HuH-7.5 (cell line): ENCODE measurements at regions not wholly inside any gene's neighbourhood (a gene's known extent, or its start where the extent isn't known, plus 50 kb on each side); places are given as distances from the start of the nearest gene placed in this dataset.
A peak's percentile ranks its signal among the peaks of the same experiment; 100 is the strongest.
"Not testable (repeated sequence)": the region's sequence is repeated elsewhere in the genome, so short reads cannot be mapped to it uniquely, and the experiment has no call there.

Experiments
- DNase-seq: peaks from one replicate; pipeline ENCODE4 v3.0.0; 2011; ENCODE audit warnings: low spot score

DNA sequence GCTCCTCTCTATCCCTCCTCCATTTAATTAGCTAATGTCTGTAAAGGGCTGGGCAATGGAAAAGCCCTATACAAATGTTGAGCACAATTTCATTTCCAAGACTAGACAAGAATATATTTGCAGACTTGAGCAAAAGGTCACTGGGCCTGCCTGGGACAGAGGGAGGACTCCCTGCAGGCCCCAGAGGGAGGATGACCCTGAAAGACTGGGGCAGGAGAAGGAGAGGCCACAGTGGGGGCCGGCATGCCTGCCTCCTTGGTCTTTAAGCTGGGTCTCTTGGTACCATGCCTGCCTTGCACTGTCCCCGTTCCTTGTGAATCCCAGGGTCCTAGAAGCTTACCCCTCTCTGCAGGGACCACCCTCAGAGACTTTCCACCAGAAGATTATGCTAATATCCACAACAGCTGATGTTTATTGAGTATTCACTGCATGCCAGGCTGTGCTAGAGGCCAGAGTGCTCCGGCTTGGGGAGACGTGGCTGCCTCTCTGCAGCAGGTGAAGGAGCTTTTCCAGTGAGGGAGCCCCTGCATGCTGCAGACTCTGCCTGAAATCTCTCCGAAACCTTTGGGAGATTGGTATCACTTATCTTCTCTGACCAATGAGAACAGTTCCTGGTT, 72.7 kb upstream of the HSPA9 start:
- no peak for DNase-seq

DNA sequence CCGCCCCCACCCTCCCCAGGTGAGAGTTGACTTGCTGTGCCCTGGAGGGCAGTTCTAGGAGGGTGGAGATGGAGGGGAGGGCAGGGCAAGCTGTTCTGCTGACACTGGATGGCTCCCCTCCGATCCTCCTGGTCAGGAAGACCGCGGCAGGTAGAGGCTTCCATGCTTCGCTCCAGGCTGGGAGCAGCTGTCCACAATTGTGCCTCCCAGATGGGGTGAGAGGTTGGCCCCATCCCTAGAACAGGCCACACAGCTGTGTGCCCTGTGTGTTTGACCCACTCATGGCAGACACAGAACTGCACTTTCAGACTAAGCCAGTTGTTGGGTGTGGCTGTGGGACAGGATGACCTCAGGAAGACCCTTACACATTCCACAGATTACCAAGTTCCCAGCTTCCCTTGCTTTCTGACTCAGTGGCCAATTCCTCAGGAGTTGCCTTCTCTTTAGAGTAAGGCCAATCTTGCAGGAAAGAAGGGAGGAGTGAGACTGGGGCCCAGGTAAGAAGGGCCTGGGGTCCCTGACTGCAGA, 72.1 kb upstream of the HSPA9 start:
- DNase-seq: no peak

DNA sequence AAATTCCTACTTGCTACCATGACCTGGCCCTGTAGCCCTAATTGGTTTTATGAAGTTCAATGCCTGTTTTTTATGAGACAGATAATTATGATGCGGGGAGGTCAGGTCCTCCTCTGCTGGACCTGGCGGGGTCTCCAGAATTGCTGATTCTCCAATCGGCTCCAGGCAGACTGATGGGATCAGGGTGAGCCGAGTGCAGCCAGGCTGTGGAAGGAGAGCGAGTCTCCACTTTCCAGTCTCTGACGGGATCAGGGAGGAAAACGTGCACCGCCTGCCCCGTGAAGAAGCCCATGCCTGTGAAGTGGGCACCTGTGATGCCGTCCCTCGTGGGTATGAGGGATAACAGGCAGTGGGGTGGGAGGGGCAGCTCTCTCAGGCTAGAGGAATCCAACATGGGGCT, 71.5 kb upstream of the HSPA9 start:
- DNase-seq: no peak

DNA sequence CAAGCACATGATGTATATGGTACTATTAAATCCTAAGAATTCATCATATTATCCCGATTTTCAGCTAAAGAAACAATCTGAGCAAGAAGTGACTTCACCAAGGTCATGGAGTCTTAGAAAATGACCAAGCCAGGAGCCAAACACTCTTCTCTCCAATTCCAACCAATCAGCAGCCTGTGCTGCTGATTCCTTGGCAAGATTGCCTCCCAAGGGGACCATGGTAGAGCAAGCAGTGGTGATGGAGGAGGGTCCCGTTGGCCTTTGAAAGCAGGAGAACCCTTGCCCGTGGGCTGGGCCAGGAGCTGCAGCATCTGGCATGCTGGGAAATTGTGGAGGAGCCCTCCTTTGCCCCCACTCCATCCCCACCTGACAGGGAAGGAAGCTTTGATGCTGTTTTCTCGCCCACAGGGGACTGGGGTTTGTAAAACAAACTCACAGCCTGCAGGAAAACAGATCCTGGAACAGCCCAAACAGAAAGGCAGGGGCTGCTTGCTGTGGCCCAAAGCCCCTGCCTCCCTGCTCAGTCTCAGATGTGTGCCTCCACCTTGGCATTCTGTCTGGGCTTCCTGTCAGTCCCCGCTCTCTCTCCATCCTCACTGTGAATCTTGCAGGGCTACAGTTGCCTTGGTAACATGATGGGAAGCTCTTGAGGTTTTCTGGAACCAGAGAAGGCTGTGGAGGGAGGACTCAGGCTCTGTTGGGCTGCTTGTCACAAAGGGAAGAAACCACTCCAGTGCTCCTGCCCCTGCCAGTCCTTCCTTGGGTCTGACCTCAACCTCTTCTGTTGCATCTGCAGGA, 70.8 kb upstream of the HSPA9 start:
- DNase-seq: no peak

DNA sequence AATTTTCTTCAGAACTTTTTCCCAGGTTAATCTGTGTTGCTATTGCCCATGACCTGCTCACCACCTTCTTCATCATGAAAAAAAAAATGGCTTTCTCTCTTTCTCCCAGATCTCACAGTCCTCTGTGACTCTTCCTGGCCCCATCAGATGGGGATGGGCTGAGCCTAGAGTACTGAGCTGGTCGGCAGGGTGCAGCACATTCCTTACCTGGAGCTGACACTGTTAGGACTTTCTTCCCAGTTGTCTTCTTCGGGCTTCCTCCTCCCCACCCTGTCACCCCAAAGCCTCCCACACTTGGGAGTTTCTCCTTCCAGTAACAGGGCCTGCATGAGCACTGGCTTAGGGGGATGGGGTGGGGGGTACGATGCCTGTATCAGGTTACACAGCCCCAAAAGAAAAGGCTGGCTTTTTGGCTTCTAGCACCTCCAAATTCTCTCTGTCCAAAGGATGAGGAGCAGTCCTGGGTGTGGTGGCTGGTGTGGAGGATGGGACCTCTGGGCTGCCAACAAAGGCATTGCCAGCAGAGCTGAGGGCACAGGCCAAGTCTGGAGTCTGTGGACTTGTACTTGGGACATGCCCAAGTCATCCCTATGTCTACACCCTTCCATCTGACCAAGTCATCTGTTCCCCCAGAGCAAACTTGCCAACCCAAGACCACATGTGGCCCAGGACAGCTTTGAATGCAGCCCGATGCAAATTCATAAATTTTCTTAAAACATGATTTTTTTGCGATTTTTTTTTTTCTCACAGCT, 68.0 kb upstream of the HSPA9 start:
- no peak for DNase-seq

DNA sequence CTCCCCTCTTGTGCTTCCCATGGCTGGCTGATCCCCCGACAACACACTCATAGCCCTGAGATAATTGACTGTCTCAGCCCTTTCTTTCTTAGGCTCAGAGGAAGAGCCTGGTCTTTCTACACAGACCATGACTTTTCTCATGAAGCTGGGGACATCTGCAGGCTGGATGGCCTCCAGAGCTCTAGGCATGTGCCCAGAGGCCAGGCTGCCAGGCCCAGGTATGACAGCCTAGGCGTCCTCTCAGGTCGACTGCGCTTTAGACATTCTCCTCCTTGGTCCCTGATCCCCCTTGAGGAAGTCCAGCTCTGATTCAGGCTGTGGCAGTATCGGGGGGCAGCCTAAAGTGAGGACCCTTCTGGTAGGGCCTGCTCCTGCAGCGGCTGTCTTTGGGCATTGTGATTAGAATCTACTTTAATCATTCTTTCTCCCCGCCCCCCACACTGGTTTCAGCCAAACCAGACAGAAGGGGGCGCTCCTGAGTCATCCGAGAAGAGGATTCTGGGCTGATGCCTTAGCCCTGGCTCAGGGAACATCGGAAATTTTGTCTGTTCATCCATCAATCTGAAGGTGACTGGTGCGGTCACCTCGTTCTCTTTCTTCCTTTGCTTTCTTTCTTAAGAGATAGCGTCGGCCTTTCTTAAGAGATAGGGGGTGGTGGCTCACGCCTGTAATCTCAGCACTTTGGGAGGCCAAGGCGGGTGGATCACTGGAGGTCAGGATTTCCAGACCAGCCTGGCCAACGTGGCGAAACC, 66.5 kb upstream of the HSPA9 start:
- DNase-seq: peak; percentile 53

DNA sequence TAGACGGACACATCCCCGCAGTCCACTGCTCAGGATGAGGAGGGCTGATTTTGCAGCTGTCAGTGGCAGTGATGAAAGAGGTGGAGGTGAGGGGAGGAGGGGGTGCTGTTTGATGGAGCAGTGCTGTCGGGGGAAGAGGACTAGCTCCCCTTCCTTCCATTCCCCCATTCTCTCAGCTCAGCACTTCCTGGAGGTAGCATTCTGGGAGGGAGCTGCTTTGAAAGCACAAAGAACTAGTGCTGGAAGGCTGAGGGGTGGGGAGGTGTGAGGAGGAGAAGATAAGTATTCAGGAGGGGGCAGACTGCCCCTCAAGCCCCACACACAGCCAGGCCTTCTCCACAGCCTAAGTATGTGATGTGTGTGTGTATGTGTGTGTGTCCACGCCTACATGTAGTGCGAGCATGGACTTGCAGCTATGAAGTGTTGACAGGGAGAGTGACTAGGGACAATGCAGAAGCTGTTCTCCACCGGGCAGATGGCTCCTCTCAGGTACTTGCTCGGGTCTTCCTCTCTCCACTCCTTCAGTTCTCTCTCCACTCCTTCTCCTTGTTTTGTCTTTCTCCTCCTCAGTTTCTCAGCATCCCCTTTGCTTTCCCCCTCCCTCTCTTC, 65.5 kb upstream of the HSPA9 start:
- no peak for DNase-seq

DNA sequence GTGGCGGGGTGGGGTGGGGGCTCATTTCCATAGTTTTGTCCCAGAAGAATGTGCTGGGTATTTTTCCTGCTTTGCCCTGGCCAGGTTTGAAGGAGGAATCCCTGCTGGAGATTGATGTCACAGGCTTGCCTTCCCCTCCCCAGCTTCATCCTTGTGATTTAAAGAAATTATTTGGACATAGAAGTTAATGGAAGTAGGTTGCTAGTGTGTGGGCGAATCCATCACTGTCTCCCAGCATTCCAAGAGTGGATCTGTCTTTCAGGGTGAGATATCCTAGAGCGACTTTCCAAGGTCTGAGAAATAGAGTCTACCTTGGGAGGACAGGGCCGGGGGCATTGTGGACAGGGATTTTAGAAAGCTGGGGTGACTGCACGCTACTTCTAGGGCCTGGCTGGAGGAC, 64.9 kb upstream of the HSPA9 start:
- DNase-seq: no peak

DNA sequence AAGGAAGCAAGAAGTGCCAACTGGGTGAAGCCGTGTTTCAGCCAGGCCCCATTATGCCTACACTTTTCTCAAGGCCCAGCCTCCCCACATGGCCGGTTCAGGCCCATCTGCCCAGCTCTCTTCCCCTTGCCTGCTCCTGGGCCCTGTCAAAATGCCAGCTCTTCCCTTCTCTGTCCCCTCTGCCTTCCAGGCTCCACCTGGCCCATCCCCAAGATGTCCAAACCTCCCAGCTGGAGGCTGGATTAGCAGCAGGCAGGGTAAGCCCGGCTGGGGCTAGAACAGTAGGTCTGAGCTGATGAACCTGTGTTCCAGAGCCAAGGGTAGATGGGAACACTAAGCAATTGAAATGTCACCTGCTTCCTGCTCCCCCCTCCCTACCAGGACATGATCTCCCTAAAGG, 64.1 kb upstream of the HSPA9 start:
- no peak for DNase-seq

DNA sequence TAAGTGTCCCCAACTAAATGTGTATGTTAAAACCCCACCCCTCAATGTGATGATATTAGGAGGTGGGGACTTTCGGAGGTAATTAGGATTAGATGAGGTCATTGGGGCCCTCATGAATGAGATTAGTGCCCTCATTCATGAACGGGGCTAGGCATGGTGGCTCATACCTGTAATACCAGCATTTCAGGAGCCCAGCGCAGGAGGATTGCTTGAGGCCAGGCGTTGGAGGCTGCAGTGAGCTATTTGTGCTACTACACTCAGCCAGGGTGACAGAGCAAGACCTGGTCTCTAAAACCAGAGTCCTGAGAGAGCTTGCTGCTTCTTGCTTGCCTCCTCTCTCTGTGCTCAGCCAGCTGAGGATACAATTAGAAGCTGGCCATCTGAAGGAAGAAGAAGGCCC, 62.1 kb upstream of the HSPA9 start:
- DNase-seq: no peak

DNA sequence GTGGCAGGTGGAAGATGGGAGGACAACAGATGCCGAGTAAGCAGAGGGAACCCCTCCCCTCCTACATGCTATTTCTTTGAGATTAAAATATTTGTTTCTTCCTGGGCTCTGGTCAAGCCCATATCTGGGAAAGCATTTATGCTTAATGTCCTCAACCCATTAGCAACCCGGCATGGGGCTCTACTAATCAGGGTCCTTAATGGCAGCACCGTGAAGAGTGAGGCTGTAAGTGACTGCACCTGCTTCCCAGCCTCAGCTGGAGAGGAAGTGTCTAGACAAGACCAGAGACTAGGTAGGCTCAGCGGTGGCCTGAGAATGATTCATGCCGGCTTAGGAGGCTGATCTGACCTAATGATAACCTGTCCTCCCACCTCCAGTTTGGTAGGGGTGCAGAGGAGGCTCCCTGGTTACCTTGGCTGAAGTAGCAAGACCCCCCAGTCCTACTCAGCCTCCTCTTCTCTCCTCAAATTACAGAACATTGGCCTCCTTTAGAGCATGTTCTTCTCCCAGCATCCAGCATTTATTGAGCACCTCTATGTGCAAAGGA, 61.3 kb upstream of the HSPA9 start:
- DNase-seq: no peak

DNA sequence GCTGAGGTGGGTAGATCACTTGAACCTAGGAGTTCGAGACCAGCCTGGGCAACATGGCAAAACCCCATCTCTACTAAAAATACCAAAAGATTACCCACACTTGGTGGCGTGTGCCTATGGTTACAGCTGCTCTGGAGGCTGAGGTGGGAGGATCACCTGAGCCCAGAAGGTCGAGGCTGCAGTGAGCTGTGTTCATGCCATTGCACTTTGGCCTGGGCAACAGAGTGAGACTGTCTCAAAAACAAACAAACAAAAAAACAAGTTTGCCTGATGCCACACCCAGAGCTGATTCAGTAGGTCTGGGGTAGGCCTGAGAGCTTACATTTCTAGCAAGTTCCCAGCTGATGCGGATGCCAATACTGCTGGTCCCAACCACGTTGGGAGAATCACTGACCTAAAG, 60.5 kb upstream of the HSPA9 start:
- no peak for DNase-seq

DNA sequence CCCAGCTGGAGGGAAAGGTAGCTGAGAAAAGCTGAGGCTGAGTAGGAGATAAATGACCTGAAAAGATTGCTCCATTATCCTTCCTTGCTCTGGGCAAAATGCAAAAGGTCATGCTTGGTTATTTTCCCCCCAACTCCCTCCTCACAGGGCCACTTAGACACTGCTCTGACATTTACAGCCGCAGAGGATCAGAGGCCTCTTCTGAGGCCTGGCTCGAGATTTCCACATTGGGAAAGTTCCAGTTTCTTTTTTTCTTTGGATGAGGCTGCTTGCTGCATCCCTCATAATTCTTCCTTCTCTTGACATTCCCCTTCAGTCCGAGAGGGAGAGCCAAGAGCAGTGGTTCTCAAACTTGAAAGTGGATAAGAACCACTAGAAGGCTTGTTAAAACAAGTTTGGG, 60.1 kb upstream of the HSPA9 start:
- no peak for DNase-seq

DNA sequence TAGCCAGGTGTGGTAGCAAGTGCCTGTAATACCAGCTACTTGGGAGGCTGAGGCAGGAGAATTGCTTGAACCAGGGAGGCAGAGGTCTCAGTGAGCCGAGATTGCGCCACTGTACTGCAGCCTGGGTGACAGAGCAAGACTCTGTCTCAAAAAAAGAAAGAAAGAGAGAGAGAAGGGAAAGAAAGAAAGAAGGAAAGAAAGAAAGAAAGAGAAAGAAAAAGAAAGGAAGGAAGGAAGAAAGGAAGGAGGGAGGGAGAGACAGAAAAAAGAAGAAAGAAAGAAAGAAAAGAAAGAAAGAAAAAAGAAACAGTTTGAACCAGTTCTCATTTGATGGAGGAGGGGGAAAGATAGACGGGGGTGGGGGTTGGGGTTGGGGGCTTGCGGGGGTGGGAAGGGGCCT, 59.6 kb upstream of the HSPA9 start:
- DNase-seq: not testable (repeated sequence)

DNA sequence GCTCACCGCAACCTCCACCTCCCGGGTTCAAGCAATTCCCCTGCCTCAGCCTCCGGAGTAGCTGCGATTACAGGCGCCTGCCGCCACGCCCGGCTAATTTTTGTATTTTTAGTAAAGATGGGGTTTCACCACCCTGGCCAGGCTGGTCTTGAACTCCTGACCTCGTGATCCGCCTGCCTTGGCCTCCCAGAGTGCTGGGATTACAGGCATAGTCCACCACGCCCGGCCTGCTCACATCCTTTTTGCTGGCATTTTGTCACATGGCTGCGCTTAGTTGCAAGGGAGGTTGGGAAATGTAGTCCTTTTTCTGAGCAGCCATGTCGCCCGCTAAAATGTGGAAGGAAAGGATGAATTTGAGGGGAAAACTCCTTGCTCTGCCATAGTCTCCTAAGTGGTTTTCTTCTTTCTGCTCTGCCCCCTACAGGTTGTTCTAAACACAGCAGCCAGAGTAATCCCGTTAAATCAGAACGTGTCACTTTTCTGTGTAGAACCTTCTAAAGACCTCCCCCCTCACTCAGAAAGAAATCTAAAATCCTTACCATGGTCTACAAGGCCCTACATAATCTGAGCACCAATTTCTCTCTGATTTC, 57.8 kb upstream of the HSPA9 start:
- DNase-seq: no peak

DNA sequence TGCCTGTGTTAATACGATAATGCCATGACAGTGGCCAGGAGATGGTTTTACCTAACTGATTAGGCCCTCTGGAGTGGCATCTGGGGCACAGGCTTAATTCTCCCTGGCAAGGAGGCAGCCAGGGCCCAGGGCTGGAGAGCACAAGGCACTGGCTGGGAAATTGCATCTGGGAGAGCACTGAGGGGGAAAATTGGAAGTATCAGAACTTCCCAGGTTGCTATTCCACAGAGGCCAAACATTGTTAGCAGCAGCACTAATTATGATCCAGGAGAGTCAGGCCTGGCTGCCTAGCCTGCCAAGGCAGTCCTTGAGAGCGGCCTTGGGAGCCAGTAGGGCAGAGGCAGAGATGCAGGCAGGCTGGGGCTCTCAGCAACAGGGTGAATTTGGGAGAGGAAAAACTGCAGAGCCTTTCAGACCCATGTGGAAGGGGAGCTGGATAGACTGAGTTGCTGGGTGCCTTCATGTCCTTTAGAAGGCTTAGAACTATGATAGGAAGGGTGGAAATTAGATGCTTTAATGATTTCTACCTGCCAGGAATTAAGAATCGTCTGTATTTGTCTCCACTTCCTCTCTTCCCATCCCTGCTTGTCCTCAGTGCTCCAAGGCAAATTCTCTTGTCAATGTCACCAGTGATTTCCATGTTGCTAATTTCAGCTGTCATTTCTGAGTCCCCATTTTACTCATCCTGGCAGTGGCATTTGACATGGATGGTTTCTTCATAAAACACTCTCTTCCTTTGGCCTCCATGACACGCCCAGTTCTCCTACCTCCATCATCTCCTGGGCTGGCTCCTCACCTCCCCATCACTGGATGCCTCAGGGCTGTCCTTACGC, 56.1 kb upstream of the HSPA9 start:
- DNase-seq: no peak

DNA sequence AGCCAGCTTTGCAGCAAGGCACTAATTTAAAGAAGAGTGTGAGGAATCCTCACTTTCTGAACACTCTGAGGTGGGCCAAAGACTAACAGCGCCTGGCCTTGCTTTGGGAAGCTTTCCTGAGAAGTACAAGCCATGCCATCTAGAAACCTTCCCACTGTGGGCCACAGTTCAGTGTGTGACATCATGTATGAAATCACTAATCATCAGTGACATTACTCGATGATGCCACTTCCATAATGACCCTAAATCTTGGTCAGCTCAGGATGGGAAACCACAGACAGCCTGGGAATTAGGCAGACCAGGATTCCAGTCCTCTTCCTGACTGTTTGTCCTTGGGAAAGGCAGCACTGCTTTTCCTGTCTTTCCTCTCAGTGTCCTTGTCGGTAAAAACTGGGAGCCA, 54.2 kb upstream of the HSPA9 start:
- DNase-seq: no peak

DNA sequence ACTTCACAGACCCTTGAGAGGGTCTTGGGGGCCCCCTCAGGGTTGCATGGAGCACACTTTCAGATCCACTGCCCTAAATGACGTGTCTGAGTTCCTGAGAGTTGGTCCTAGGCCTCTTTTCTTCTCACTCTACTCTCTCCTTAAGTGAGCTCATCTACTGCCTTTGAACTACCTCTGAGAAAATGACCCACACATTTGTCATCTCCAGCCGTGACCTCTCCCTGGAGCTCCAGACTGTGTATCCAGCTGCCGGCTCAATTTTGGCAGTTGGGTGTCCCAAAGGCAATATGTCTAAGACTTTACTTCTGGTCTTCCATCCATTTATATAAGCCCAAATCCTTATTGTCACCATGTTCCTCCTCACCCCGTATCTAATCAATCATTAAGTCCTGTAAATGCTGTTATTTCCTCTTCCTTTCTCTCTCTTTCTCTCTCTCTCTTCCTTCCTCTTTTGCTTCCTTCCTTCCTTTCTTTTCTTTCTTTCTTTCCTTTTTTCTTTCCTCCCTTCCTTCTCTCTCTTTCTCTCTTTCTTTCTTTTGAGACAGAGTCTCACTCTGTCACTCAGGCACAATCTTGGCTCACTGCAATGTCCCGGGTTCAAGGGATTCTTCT, 51.2 kb upstream of the HSPA9 start:
- DNase-seq: no peak

DNA sequence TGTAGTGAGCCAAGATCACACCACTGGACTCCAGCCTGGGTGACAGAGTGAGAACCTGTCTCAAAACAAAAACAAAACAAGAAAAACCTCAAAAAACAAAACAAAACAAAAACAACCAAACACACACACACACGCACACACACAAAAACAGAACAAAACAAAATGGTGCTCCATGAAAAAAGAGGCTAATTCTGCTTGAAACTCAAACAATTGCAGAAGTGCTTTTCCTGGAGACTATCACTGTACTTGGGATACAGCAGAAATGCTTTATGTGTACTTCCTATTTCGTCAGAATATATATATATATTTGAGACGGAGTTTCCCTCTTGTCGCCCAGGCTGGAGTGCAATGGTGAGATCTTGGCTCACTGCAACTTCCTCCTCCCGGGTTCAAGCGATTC, 49.9 kb upstream of the HSPA9 start:
- no peak for DNase-seq
